HG03469 (cell line): ENCODE measurements at regions not wholly inside any gene's neighbourhood (a gene's known extent, or its start where the extent isn't known, plus 50 kb on each side); places are given as distances from the start of the nearest gene placed in this dataset.
"Not testable (repeated sequence)": the region's sequence is repeated elsewhere in the genome, so short reads cannot be mapped to it uniquely, and the experiment has no call there.

ENCODE experiments used
- ATAC-seq: cut with Tn5 transposase; IDR thresholded peaks from one replicate; pipeline ENCODE4 v1.9.1; 2021; ENCODE audit warnings: mild to moderate bottlenecking, moderate library complexity, moderate number of reproducible peaks; ENCODE audit not compliant: unreplicated experiment

DNA sequence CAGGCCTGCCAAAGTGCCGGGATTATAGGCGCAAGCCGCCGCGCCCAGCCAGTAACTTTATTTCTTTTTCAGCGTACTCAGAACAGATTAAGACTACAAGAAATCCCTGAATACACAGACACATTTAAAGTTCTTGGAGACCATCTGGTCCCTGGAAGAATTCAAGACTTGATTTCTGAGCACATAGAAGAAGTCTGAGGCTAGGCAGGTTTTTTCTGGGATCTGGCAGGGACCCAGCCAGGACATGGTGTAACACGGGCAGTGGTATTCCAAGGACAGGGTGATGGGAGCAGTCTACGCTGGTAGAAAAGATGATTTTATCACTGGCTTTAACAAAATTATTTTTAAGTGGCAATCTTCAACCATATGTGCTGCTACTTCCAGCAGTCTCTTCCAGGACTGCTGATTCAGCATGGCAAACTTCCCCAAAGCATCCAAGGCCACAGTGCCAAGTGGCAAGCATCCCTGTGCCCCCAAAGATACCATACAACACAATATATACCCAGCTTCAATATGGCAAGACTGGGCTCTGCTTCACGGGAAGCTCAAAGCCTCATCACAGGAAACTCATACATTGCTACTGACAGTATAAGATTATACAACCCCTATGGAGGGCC, 105.2 kb upstream of the OR5AK2 start:
- ATAC-seq: no peak

DNA sequence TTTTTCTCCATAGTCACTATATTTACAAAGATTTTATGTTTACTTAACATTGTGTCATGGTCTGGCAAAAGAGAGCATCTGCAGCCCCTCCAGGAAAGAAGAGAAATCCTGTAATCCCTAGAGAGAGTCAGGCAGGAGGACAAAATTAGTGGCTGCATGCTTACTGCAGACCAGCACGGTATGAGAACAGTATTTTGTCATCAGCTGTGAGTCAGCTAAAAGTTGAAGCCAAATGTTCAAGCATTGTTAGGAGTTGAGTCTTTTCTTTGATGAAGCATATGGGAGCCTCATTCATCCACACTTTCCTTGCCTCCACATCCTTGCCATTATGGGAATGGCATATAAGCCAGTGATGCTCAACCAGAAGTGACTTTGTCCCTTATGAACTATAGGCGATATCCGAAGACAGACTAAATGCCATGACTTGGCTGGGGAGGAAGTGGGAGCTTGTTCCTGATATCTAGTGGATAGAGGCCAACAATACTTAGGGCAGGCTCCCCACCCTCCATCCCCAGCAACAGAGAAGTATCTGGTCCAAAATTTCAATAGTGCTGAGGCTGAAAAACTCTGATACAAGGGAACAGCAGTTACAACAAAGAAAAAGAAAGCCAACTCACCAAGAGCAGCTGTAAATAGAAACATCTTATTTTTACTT, 112.0 kb upstream of the OR5AK2 start:
- ATAC-seq: no peak

DNA sequence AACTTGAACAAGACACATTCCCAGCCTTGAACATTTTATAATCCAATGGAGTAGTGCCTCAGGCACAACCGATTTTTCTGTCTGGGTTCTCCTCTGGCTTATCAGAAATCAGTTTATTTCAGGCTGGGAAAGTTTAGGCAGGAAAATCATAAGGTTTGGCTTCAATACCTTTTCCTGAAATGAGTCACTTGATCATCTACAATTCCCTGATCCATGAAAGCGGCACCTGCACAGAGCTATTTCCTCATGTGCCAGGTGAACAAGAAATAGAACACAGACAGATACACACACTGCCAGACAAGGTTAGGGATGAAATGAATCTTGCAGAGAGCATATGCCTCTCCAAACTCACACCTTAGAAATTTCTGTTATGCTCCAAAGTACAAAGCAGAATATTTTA, 106.7 kb upstream of the OR9G4 start:
- no peak for ATAC-seq

DNA sequence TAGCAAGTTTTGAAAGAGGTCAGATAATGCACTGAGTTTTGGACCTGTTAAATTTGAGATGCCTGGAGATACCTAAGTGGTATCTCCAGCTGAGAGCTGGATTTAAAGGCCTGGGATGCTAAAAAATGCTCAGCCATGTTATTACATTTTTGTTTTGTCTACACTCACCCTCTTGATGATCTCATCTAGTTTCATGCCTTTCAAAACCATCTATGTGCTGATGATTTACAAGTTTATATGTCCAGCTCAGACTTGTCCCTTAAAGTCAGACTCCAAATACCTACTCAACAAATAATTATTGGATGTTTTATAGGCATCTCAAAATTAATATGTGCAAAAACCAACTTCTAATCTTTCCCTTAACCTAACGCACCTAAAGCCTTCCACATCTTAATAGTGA, 103.6 kb upstream of the OR9G4 start:
- ATAC-seq: no peak

DNA sequence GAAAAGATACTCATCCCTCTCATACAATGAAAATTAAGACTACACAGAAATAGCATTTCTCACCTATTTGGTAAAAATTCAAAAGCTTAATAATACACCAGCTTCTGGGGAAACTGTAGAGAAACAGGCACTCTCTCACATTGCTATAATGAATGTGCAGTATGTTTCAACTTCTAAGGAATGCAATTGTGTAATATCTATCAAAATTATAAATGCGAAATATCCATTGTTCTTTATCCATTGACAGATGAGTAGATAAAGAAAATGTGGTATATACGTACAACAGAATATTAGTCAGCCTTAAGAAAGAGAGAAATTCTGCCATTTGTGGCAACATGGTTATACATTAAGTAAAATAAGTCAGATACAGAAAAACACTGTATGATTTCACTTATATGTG, 101.4 kb upstream of the OR9G4 start:
- ATAC-seq: no peak

DNA sequence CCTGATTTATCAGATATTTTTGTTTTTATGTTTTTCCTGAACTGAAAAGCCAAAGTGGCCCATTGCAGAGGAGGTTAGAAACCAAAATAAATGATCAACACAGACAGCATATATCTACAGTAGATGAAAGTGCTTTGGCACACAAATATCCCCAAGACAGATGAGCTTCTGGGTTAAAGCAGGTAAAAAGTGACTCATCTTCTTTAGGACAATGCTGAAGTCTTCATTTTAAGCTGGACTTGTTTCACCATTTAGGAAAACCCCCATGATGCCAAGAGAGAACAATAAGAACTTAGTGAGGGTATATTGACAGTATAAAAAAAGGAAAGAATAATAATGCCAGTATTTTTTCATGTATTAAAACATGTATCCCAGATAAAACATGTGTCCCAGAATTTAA, 100.8 kb upstream of the OR9G4 start:
- no peak for ATAC-seq

DNA sequence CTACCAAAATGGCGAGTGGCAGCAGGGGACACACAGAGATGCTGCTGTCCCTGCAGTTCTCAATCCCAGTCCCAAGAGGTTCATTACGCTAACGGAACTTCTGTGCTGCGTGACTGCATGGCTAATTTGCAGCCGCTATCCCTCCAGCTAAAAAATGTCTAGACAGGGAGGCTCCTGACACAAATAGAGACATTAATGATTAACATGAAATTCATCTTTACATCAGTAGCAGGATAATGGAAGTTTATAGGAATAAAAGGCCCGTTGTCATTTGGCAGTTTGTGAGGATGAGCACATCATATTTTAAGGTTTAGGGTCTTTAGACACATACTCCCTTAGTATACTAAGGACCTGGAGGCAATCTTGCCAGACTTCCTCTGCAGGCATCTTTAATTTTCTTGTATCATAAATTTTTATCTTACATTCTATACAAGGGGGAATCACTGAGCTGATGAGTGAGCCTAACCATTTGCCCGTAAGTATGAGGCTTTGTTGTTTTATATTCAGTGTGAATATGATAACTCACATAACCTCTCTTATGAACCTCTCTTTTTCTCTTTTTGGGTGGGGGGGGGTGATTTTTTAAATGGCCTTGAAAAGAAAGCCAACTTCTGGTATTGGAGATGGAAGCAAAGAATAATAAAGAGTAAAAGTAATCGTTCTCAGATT, 99.8 kb upstream of the OR9G4 start:
- no peak for ATAC-seq

DNA sequence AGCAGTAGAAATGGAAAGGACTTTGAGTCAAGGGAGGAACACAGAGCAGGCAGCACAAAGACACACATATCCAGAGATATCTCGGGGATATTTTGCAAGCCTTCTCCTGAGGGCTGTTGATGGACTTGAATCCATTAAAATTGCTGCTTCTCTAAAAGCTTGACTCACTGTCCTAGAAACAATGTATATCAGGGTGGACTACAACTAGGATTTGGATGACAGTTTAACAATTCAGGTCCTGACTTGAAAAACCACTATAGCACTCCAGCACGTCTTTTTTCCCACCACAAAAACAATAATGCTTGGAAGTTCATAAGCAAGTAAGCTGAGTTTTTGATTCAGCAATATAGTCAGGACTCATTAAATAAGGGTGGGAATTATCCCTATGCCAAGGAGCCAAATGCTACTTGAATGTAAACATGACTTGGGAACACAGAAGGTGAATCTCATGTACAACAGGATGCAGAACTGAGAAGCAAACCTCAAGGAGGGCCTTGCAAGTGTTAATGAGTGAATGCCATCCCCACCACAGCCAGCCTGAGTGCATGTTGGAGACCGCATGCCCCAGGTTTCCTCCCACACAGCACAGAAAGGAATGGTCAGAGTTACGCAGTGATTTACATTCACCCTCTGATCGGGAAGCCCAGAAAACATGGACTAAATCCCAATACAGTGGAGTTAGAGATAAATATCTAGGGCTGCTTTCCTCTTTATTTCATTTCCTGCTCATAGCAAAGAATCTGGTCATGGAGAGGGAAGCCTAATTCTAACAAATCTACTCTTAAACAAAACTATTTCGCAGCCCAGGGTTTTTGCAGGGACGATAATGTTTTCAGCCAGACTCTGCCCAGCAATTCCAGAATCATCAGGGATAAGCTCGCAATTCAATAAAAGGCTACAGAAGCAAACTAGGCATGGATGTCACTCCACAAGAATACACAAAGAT, 98.4 kb upstream of the OR9G4 start:
- no peak for ATAC-seq

DNA sequence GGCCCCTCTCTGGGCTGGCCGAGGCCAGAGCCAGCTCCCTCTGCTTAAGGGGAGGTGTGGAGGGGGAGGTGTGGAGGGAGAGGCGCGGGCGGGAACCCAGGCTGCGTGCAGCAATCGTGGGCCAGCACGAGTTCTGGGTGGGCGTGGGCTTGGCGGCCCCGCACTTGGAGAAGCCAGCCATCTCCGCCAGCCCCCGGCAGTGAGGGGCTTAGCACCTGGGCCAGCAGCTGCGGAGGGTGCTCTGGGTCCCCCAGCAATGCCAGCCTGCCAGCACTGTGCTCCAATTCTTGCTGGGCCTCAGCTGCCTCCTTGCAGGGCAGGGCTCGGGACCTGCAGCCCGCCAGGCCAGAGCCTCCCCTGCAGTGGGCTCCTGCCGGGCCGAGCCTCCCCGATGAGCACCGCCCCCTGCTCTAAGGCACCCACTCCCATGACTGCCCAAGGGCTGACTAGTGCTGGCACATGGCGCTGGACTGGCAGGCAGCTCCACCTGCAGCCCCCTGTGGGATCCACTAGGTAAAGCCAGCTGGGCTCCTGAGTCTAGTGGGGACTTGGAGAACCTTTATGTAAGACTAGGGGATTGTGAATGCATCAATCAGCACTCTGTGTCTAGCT, 96.7 kb upstream of the OR9G4 start:
- ATAC-seq: no peak

DNA sequence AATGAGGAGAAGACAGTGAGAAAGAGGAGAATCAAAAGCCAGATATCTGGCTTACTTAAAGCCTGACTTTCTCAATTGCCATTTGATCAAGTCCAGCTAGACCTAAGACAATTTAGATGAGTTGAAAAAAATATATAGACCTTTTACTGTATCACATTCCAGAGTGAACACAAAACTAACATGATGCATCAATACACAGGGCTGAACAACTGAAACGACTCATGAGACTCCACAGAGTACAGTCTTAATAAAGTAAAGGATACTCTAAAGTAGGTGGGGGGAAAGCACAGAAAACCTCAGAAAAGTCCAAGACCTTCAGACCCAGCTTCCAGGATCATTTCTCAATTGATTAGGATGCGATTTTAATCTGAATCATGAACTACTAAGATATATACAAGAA, 95.3 kb upstream of the OR9G4 start:
- ATAC-seq: no peak

DNA sequence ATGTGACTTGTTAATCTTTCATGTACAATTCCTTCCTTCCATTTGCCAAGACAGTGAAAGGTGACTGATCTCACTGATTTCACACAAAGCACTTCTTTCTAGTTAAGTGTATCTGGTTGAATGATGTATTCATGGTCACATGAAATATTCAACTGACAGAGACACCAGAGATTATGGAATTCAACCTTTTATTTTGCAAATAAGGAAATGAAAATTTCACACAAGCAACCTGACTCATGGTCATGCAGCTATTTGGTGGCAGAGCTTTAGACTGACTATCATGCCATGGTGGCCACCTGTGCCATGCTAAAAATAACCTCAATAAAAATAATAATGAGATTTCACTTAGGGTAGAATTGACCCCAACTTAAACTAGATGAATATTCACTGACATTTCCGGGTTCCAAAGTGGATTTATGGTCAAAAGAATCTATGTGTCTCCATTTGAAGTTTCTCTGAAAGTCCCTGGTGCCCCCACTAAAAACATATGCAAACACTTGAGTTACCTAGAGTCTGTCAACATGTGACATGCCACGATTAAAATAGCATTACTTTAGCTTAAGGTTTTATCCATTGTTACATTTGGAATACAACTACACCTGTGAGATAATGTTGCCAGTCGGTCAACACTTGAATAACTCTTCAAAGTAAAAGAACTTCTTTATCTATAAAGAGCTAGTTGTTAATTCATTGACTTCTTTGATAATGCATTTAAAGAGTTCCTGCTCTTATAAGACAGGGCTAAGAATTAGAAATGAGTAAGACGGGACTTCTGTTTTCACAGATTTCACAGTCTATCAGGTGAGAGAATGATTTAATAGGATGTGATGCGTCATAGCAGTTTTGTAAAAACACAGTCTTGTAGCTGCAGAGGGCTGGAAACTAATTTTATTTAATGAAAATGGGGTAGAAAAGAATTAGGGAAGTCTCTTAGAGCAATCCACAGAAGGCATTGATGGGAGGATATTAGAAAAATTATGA, 94.6 kb upstream of the OR9G4 start:
- ATAC-seq: no peak

DNA sequence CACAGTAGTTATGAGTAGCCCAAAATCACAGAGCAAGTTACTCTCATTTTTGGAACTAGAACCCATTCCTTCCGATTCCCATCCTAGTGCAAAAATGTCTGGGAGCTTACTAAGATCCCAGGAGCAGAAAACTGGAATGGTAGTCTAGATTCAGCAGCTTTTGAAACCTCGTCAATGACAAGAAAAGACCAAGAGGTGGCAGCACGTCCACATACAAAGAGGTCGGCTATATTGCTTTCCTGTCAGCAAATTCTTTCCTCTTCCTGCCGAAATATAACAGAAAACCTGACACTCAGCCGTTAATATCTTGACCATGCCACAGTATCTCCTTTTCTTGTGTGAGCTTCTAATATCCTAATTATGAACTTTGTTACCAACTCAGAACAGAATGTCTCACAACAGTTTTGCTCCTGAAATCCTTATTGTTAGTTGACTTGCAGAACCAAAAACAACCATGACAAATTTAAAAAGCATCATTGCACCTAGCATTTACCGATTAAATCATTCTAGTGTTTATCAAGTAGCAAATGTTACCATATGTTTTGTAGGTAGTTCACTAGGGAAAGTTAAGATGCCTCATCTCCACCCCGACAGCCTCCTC, 92.8 kb upstream of the OR9G4 start:
- peak; percentile 59 for ATAC-seq

DNA sequence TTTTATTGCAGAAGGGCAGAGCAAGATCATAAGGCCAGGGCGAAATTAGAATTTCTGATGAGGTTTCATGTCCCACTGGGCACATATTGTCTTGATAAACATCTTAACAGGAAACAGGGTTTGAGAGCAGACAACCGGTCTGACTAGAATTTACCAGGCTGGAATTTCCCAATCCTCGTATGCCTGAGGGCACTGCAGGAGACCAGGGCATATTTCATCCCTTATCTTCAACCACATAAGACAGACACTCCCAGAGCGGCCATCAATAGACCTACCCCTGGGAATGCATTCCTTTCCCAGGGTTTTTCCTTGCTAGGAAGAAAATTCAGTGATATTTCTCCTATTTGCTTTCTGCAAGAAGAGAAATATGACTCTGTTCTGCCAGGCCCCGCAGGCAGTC, 78.9 kb upstream of the OR9G4 start:
- not testable (repeated sequence) for ATAC-seq

DNA sequence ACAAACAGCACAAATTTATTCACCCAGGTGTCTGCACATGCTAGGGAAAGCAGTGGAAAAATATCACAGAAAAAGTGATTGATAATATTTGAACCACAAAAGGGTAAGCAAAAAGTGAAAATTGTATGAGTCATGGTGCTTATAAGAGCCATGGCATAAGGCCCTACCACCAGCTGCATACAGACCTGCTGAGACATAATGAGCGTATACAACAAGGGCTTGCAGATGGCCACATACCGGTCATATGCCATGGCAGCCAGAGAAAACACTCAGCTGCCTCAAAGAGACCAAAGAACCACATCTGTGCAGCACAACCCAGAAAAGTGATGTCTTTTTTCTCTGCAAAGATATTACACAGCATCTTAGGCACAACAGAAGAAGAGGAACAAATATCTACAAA, 71.4 kb upstream of the OR9G4 start:
- no peak for ATAC-seq

DNA sequence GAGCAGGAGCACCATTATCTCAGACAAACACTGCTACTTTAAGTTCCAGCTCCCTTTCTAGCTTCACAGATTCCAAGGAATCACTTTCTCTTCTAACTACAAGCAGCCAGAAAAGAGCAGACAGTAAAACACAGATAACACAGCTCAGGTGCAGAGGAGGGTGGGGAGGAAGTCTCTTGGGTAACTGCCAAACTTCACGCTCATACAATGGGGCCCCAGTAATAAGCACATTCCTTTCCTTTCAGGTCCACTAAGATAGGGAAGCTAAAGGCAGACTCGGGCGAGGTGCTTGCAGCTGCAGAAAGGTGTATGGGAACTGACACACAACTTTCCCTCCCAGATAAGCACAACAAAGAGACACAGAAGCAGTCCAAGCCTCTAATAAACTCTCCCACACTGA, 69.2 kb upstream of the OR9G4 start:
- no peak for ATAC-seq

DNA sequence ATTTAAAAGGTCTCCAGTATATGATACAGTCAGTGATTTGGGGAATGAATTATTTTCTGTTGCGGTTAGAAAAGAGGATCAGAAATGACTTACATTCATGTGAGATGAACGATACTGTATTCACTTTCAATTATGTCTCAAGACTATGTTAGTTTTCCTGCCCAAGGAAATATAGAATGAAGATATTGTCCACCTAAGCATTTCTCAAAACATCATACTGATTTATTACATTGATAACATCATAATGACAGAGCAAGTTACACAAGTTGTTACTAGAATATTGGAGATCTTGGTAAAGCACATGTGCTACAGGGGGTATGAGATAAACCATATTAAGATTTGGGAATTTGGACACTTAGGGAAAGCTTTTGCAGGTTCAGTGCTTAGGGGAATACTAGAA, 67.8 kb upstream of the OR9G4 start:
- ATAC-seq: no peak

DNA sequence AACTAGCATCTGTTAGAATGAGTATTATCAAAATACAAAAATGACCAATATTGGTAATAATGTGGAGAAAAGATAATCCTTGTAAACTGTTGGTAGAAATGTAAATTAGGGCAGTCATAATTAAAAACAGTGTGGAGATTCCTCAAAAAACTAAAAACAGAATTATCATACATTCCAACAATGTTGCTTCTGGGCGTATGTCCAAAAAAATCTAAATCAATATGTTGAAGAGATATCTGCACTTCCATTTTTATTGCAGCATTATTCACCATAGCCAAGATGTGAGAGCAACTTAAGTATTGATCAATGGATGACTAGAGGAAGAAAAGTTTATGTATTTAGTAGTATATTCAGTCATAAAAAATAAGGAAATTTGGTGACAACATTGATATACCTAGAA, 59.8 kb upstream of the OR9G4 start:
- no peak for ATAC-seq

DNA sequence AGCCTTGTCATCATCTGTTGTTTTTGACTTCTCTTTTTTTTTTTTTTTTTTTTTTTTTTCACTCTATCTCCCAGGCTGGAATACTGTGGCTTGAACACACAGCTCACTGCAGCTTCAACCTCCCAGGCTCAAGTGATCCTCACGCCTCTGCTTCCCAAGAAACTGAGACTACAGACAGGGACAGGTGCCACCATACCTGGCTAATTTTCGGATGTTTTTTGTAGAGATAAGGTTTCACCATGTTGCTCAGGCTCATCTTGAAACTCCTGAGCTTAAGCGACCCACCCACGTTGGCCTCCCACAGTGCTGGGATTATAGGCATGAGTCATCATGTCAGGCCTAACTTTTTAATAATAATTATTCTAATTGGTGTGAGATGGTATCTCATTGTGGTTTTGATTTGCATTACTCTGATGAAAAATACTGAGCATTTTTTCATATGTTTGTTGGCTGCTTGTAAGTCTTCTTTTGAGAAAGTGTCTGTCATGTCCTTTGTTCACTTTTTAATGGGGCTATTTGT, 51.3 kb upstream of the OR9G4 start:
- no peak for ATAC-seq
